ENCODE measurements at regions not wholly inside any gene's neighbourhood (a gene's known extent, or its start where the extent isn't known, plus 50 kb on each side); places are given as distances from the start of the nearest gene placed in this dataset.

GRCh38 chr3:70766301-70766700 is 453.9 kb upstream of the MDFIC2 start:
- TF ChIP-seq, protein P1, sequence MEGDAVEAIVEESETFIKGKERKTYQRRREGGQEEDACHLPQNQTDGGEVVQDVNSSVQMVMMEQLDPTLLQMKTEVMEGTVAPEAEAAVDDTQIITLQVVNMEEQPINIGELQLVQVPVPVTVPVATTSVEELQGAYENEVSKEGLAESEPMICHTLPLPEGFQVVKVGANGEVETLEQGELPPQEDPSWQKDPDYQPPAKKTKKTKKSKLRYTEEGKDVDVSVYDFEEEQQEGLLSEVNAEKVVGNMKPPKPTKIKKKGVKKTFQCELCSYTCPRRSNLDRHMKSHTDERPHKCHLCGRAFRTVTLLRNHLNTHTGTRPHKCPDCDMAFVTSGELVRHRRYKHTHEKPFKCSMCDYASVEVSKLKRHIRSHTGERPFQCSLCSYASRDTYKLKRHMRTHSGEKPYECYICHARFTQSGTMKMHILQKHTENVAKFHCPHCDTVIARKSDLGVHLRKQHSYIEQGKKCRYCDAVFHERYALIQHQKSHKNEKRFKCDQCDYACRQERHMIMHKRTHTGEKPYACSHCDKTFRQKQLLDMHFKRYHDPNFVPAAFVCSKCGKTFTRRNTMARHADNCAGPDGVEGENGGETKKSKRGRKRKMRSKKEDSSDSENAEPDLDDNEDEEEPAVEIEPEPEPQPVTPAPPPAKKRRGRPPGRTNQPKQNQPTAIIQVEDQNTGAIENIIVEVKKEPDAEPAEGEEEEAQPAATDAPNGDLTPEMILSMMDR (conservative IDR thresholded peaks at IDR 0.05; ENCODE audit: low read length), result no peak
- no peak for TF ChIP-seq EZH2phosphoT487 (IDR thresholded peaks at IDR 0.05; ENCODE audit: borderline replicate concordance, low read depth, low read length)

All from OCI-LY7 (cell line).